GM23338 (cell line): ENCODE measurements at regions not wholly inside any gene's neighbourhood (a gene's known extent, or its start where the extent isn't known, plus 50 kb on each side); places are given as distances from the start of the nearest gene placed in this dataset.

ENCODE experiments used
- ATAC-seq: fragments of 200-7000 bp; cut with Tn5 transposase; 3 replicates; pipeline ENCODE4 v1.9.1; 2020
- DNase-seq: peaks from one replicate; pipeline ENCODE4 v3.0.0-alpha.2; 2015; ENCODE audit warnings: low spot score
- H2AFZ ChIP-seq: fragments of 200-600 bp; sonication (generic); 2 replicates; pipeline ENCODE4 v1.8.0; 2016; ENCODE audit warnings: antibody characterized with exemption, mild to moderate bottlenecking, moderate library complexity
- H3F3A ChIP-seq: fragments of 200-600 bp; sonication (generic); replicated peaks from 2 replicates; pipeline ENCODE4 v1.8.0; 2017; ENCODE audit warnings: antibody characterized with exemption, mixed run types, low read depth
- H3K27ac ChIP-seq: fragments of 200-600 bp; sonication (generic); 2 replicates; pipeline ENCODE4 v1.6.1; 2016; ENCODE audit warnings: low read depth
- H3K27me3 ChIP-seq: fragments of 200-600 bp; sonication (generic); 2 replicates; pipeline ENCODE4 v1.8.0; 2016; ENCODE audit warnings: mild to moderate bottlenecking, mixed run types, moderate library complexity; ENCODE audit not compliant: insufficient read depth
- H3K36me3 ChIP-seq: fragments of 200-600 bp; sonication (generic); 2 replicates; pipeline ENCODE4 v1.8.0; 2016; ENCODE audit warnings: mild to moderate bottlenecking; ENCODE audit not compliant: insufficient read depth
- H3K4me1 ChIP-seq: fragments of 200-600 bp; sonication (generic); 2 replicates; pipeline ENCODE4 v1.8.0; 2016; ENCODE audit warnings: mild to moderate bottlenecking, moderate library complexity; ENCODE audit not compliant: insufficient read depth
- H3K4me2 ChIP-seq: fragments of 200-600 bp; sonication (generic); 2 replicates; pipeline ENCODE4 v1.7.1; 2017; ENCODE audit warnings: mixed run types
- H3K4me3 ChIP-seq: fragments of 200-600 bp; sonication (generic); 2 replicates; pipeline ENCODE4 v1.6.1; 2016; ENCODE audit warnings: mixed run types
- H3K79me2 ChIP-seq: fragments of 200-600 bp; sonication (generic); replicated peaks from 2 replicates; pipeline ENCODE4 v1.8.0; 2017; ENCODE audit warnings: mild to moderate bottlenecking; ENCODE audit not compliant: insufficient read depth
- H3K9me2 ChIP-seq: fragments of 200-600 bp; sonication (generic); 2 replicates; pipeline ENCODE4 v1.8.0; 2017; ENCODE audit not compliant: insufficient read depth
- H4K20me1 ChIP-seq: fragments of 200-600 bp; sonication (generic); replicated peaks from 2 replicates; pipeline ENCODE4 v1.8.0; 2017; ENCODE audit warnings: mild to moderate bottlenecking; ENCODE audit not compliant: insufficient read depth
- H3K27ac Mint-ChIP-seq: 2 replicates; pipeline ENCODE4 v1.8.0; 2020; ENCODE audit warnings: inconsistent platforms, mild to moderate bottlenecking, moderate library complexity, mixed read lengths
- H3K27me3 Mint-ChIP-seq: 3 replicates; pipeline ENCODE4 v1.8.0; 2022; ENCODE audit warnings: low read depth, mild to moderate bottlenecking, moderate library complexity, mixed read lengths, inconsistent platforms; ENCODE audit not compliant: insufficient read depth, poor library complexity
- H3K36me3 Mint-ChIP-seq: 3 replicates; pipeline ENCODE4 v1.8.0; 2021; ENCODE audit warnings: low read depth, mild to moderate bottlenecking, inconsistent platforms, moderate library complexity, mixed read lengths
- H3K4me1 Mint-ChIP-seq: 3 replicates; pipeline ENCODE4 v1.8.0; 2020; ENCODE audit warnings: mild to moderate bottlenecking, inconsistent platforms, mixed read lengths
- H3K4me3 Mint-ChIP-seq: 3 replicates; pipeline ENCODE4 v1.8.0; 2021; ENCODE audit warnings: moderate library complexity, mild to moderate bottlenecking, inconsistent platforms, mixed read lengths
- H3K9me3 Mint-ChIP-seq: 3 replicates; pipeline ENCODE4 v1.8.0; 2020; ENCODE audit warnings: moderate library complexity, mild to moderate bottlenecking, inconsistent platforms, mixed read lengths
- CREB1 ChIP-seq: fragments of 250-450 bp; sonication (Bioruptor Pico); IDR thresholded peaks from 2 replicates; pipeline ENCODE4 v1.5.0; 2020; ENCODE audit warnings: low read depth, mild to moderate bottlenecking, moderate library complexity
- CTCF ChIP-seq, 2 experiments: fragments of 200-600 bp in 1 of 2; sonication (generic) in 1 of 2; conservative IDR thresholded peaks; 2 replicates each; pipeline versions ENCODE4 v1.5.1 to v1.6.1; 2016 to 2017; ENCODE audit warnings: antibody characterized with exemption in 2 of 2, low read depth in 2 of 2, mild to moderate bottlenecking in 2 of 2, moderate library complexity in 1 of 2
- ETS1 ChIP-seq: IDR thresholded peaks from 2 replicates; pipeline ENCODE4 v1.6.1; 2016; ENCODE audit warnings: antibody characterized with exemption
- EZH2 ChIP-seq: fragments of 200-600 bp; sonication (generic); IDR thresholded peaks from one replicate; pipeline ENCODE4 v1.8.0; 2017; ENCODE audit warnings: antibody characterized with exemption, mild to moderate bottlenecking, low read depth; ENCODE audit not compliant: unreplicated experiment
- EZH2phosphoT487 ChIP-seq: fragments of 200-600 bp; sonication (generic); IDR thresholded peaks from one replicate; pipeline ENCODE4 v1.8.1; 2018; ENCODE audit warnings: antibody characterized with exemption; ENCODE audit not compliant: unreplicated experiment
- JUNB ChIP-seq: IDR thresholded peaks from one replicate; pipeline ENCODE4 v1.6.1; 2016; ENCODE audit warnings: antibody characterized with exemption; ENCODE audit not compliant: unreplicated experiment
- NANOG ChIP-seq: IDR thresholded peaks from 2 replicates; pipeline ENCODE4 v1.6.1; 2016; ENCODE audit warnings: antibody characterized with exemption, borderline replicate concordance
- POLR2AphosphoS5 ChIP-seq: IDR thresholded peaks from 2 replicates; pipeline ENCODE4 v1.6.1; 2016; ENCODE audit warnings: antibody characterized with exemption, low read depth
- REST ChIP-seq: IDR thresholded peaks from one replicate; pipeline ENCODE4 v1.6.1; 2018; ENCODE audit warnings: antibody characterized with exemption; ENCODE audit not compliant: unreplicated experiment
- STAT1 ChIP-seq: IDR thresholded peaks from one replicate; pipeline ENCODE4 v1.6.1; 2016; ENCODE audit warnings: antibody characterized with exemption; ENCODE audit not compliant: unreplicated experiment
- ZNF114 ChIP-seq: fragments of 250-450 bp; sonication (Bioruptor Pico); IDR thresholded peaks from 2 replicates; pipeline ENCODE4 v1.5.0; 2020; ENCODE audit warnings: mild to moderate bottlenecking, moderate library complexity
- ZNF331 ChIP-seq: fragments of 250-450 bp; sonication (Bioruptor Pico); IDR thresholded peaks from 2 replicates; pipeline ENCODE4 v1.5.0; 2020; ENCODE audit warnings: low read depth, mild to moderate bottlenecking, moderate library complexity
- ZNF462 ChIP-seq: fragments of 250-450 bp; sonication (Bioruptor Pico); IDR thresholded peaks from 2 replicates; pipeline ENCODE4 v1.5.0; 2020; ENCODE audit warnings: mild to moderate bottlenecking, moderate library complexity

GRCh38 chr9:116084497-116084896 lies 69.1 kb upstream of the PAPPA start:
- Histone ChIP-seq H3K9me2 (no peaks in the 10 kb centered on the region), H3K4me2 (no peak overlapping the region), H3K4me1 (0 out of 2 replicates have a peak, but pooled peaks cover 5% of the 10 kb centered on the region), H4K20me1 (no peaks in the 10 kb centered on the region), H3F3A (no peaks in the 10 kb centered on the region), H3K4me3 (no peak overlapping the region), H3K27ac (no peak overlapping the region), H2AFZ (no peak overlapping the region), H3K79me2 (no peaks in the 10 kb centered on the region), H3K36me3 (no peaks in the 10 kb centered on the region; the same call in 1 of the 2 replicates), H3K27me3 (no peaks in the 10 kb centered on the region)
- peaks cover 4% of the 10 kb centered on the region; the same call in 2 of the 3 replicates for H3K4me1 Mint-ChIP-seq
- no peak overlapping the region for H3K27ac Mint-ChIP-seq
- H3K4me3 Mint-ChIP-seq: no peak overlapping the region
- TF ChIP-seq CREB1 (CRISPR knock-in tag): no peak
- no peak for TF ChIP-seq ZNF331 (CRISPR knock-in tag)
- no peak for TF ChIP-seq REST
- TF ChIP-seq POLR2AphosphoS5: no peak
- no peak for TF ChIP-seq STAT1
- TF ChIP-seq EZH2: no peak
- no peak for TF ChIP-seq NANOG
- TF ChIP-seq ETS1: no peak
- TF ChIP-seq ZNF462 (CRISPR knock-in tag): no peak
- no peak for TF ChIP-seq EZH2phosphoT487
- no peak for TF ChIP-seq JUNB
- no peak for TF ChIP-seq ZNF114
- TF ChIP-seq CTCF (conservative IDR thresholded peaks at IDR 0.05; ENCODE audit: low read depth in 2 of 2): no peak
- no peaks in the 10 kb centered on the region for H3K9me3 Mint-ChIP-seq
- no peak for ATAC-seq
- no peak for DNase-seq
- no peaks in the 10 kb centered on the region for H3K36me3 Mint-ChIP-seq
- H3K27me3 Mint-ChIP-seq: no peaks in the 10 kb centered on the region
